ENCODE measurements at regions not wholly inside any gene's neighbourhood (a gene's known extent, or its start where the extent isn't known, plus 50 kb on each side); places are given as distances from the start of the nearest gene placed in this dataset.
A peak's percentile ranks its signal among the peaks of the same experiment; 100 is the strongest.

DNA sequence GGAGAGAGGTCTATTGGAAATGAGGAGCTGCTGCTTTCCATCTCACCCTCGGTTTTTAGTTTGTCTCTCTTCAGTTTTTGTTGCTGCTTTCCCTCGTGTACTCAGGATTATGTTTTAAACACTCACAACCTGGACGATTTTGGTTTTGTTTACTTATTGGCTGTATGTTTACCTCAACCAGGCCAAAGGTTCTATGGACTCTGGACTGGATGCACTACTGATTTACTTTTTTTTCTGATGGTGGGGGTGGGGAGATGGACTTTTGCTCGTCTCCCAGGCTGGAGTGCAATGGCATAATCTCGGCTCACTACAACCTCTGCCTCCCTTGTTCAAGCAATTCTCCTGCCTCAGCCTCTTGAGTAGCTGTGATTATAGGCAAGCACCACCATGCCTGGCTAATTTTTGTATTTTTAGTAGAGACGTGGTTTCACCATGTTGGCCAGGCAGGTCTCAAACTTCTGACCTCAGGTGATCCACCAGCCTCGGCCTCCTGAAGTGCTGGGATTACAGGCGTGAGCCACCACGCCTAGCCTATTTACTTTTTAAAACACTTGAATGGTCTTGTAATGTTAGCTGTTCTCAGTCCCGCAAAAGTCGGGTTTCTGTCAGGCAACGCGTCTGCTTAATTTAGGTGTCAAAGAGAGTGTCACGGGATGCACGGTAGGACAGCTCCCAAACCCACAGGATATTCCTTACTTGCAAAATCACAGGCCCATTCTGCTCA is 148.2 kb upstream of the RIPOR2 start:
- no peak overlapping the region for H3K4me3 ChIP-seq (ENCODE audit: low read length)
- DNase-seq (ENCODE audit: low read depth): no peak
- TF ChIP-seq, protein P1, sequence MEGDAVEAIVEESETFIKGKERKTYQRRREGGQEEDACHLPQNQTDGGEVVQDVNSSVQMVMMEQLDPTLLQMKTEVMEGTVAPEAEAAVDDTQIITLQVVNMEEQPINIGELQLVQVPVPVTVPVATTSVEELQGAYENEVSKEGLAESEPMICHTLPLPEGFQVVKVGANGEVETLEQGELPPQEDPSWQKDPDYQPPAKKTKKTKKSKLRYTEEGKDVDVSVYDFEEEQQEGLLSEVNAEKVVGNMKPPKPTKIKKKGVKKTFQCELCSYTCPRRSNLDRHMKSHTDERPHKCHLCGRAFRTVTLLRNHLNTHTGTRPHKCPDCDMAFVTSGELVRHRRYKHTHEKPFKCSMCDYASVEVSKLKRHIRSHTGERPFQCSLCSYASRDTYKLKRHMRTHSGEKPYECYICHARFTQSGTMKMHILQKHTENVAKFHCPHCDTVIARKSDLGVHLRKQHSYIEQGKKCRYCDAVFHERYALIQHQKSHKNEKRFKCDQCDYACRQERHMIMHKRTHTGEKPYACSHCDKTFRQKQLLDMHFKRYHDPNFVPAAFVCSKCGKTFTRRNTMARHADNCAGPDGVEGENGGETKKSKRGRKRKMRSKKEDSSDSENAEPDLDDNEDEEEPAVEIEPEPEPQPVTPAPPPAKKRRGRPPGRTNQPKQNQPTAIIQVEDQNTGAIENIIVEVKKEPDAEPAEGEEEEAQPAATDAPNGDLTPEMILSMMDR (conservative IDR thresholded peaks at IDR 0.05; ENCODE audit: low read length): no peak

DNA sequence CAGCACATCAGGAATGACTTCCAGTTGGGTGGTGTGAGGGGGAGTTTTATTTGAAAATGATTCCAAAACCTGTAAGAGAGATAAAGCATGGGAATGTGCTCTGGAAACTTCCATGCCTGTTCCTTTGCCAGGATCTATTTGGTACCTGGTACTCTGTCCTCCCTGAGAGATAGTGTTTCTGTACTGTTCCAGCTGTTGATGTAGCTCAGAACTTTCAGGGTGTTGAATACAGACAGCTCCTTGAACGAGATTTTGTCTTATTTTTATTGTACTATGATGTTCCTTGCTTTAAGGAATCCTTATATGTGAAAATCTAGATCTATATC is 148.7 kb upstream of the RIPOR2 start:
- TF ChIP-seq, protein P1 (conservative IDR thresholded peaks at IDR 0.05; ENCODE audit: low read length): no peak
- H3K4me3 ChIP-seq (ENCODE audit: low read length): no peak overlapping the region
- DNase-seq (ENCODE audit: low read depth): no peak

DNA sequence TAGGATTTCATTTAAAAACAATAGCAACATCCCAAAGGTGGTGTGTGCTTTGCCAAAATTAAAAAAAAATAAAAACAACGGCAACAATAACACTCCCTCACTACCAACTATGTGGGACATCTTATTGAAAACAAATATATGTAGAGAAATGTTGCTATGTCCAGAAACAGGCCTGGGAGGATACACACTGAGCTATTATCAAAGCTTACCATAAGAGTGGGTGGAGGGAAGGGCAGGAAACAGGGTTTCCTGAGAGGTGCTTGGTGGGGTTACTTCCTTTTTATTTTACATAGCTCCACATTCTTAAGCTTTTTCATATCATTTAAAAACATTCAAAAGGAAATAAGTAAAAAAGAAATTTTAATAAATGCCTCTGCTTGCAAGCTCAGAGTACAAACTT is 150.0 kb upstream of the RIPOR2 start:
- no peak for DNase-seq (ENCODE audit: low read depth)
- TF ChIP-seq, protein P1 (conservative IDR thresholded peaks at IDR 0.05; ENCODE audit: low read length): no peak
- H3K4me3 ChIP-seq (ENCODE audit: low read length): no peak overlapping the region

DNA sequence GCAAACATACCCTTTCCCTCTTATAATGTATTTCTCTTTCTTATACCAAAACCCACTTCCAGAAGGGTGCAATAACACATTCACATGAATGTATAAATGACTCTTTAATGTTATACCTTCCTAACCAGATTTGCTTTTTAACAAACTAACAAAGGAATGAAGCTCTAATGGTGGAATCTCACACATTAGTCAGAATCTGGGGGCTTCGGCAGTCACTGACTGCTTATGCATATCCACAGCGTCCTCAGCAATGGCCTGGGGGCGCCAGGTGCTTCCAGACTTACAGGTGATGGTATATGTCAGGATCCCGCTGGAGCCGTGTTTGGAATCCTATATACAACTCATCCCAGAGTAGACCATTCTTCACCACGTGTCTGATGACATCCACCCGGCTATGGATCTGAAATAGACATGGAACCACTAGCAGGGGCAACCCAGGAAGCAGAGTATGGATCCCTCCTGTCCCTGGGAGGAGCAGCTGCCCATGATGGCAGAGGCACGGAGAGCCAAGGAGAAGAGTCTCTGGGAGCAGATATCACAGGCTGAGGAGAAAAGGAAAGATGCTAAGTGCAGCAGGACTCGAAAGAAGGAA is 150.8 kb upstream of the RIPOR2 start:
- TF ChIP-seq, protein P1 (conservative IDR thresholded peaks at IDR 0.05; ENCODE audit: low read length): no peak
- no peak overlapping the region for H3K4me3 ChIP-seq (ENCODE audit: low read length)
- no peak for DNase-seq (ENCODE audit: low read depth)

DNA sequence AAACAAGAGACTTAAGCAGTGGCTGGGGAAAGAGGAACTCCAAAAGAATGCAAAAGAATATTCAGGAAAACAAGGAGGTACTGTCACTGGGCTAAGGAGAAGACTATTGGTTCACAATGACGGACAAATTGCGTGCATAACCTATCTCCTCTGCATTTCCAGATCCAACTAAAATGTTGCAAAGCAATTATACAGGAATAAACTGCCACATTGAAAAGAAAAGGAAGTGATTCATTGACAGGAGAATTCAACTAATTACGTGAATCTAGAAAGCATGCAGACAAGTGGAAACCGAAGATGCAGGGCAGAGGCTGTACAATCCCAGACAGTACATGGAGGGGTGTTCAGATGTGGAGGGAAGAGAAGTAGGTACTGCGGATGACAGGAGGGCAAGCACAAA is 152.8 kb upstream of the RIPOR2 start:
- DNase-seq (ENCODE audit: low read depth): peak; percentile 39
- TF ChIP-seq, protein P1 (conservative IDR thresholded peaks at IDR 0.05; ENCODE audit: low read length): no peak
- no peak overlapping the region for H3K4me3 ChIP-seq (ENCODE audit: low read length)

DNA sequence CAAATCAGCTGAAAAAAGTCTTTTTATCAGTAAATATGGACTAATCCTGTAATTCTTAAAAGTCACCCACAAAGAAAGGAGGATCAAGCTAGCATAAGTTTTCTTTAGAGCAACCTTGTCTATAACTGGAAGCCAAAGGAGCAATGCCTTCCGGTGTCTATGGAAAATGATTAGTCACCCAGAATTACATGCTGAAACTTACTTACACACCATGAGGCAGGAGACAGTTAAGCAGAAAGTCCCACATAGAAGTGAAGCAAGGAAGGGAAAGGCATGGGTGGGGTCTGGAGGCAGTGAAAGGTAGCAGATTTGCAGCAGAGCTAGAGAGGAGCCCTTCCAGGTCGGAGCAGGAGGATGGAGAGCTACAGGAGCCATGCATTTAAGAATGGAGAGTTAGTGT is 153.7 kb upstream of the RIPOR2 start:
- TF ChIP-seq, protein P1 (conservative IDR thresholded peaks at IDR 0.05; ENCODE audit: low read length): no peak
- no peak for DNase-seq (ENCODE audit: low read depth)
- H3K4me3 ChIP-seq (ENCODE audit: low read length): no peak overlapping the region

DNA sequence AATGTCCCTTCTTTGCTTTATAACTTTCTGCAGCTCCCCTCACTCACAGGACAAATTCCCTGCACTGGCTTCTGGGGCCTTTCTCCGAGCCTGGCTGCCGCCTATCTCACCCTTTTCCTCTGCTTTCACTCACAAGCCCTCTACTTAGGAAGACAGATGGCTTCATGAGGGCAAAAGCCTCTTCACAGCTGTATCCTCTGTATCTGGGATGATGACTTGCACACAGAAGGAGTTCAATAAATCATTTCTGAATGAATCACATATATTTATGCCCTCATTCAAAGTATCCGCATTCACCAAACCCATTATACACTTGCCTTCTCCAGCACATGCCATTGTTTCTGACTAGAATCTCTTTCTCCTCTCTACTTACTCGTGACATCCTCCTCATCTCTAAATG is 159.0 kb upstream of the RIPOR2 start:
- DNase-seq (ENCODE audit: low read depth): no peak
- H3K4me3 ChIP-seq (ENCODE audit: low read length): no peak overlapping the region
- TF ChIP-seq, protein P1 (conservative IDR thresholded peaks at IDR 0.05; ENCODE audit: low read length): no peak

All from AG10803 (cell line).